CD14-positive monocyte (primary cell): ENCODE measurements at regions not wholly inside any gene's neighbourhood (a gene's known extent, or its start where the extent isn't known, plus 50 kb on each side); places are given as distances from the start of the nearest gene placed in this dataset.
A peak's percentile ranks its signal among the peaks of the same experiment; 100 is the strongest.

Experiments used
- DNase-seq, 3 donors: peaks; one replicate each; pipeline ENCODE4 v3.0.0-alpha.2; 2011 to 2022
- H2AFZ ChIP-seq: 2 replicates; pipeline ENCODE4 v1.6.0; 2012; ENCODE audit warnings: mild to moderate bottlenecking, low read depth, low read length, inconsistent platforms; ENCODE audit not compliant: insufficient read depth, poor library complexity, severe bottlenecking
- H3K27ac ChIP-seq, 2 donors: 1 replicate in 1 of 2; 2 replicates in 1 of 2; pipeline ENCODE4 v1.5.1; 2012 to 2013; ENCODE audit warnings: low read length in 2 of 2, control low read depth in 1 of 2, inconsistent platforms in 1 of 2, low read depth in 1 of 2, mild to moderate bottlenecking in 1 of 2
- H3K27me3 ChIP-seq, 2 donors: one replicate each; pipeline versions ENCODE4 v1.6.0 to v1.6.1; 2011 to 2013; ENCODE audit warnings: low read length in 2 of 2; ENCODE audit not compliant: control insufficient read depth in 2 of 2, insufficient read depth in 2 of 2
- H3K36me3 ChIP-seq, 2 donors: replicated peaks in 1 of 2; 1 replicate in 1 of 2; 2 replicates in 1 of 2; pipeline versions ENCODE4 v1.5.1 to v1.6.1; 2012 to 2013; ENCODE audit warnings: low read length in 2 of 2, control low read depth in 1 of 2, inconsistent platforms in 1 of 2, mild to moderate bottlenecking in 1 of 2; ENCODE audit not compliant: insufficient read depth in 2 of 2, control insufficient read depth in 1 of 2
- H3K4me1 ChIP-seq, 2 donors: 1 replicate in 1 of 2; 2 replicates in 1 of 2; pipeline versions ENCODE4 v1.5.1 to v1.6.1; 2012 to 2013; ENCODE audit warnings: low read length in 2 of 2, control low read depth in 1 of 2, inconsistent platforms in 1 of 2, mild to moderate bottlenecking in 1 of 2, moderate library complexity in 1 of 2; ENCODE audit not compliant: insufficient read depth in 2 of 2, control insufficient read depth in 1 of 2
- H3K4me2 ChIP-seq: replicated peaks from 2 replicates; pipeline ENCODE3; 2012; ENCODE audit warnings: low read length, moderate library complexity, mild to moderate bottlenecking; ENCODE audit not compliant: poor library complexity, severe bottlenecking; ENCODE audit errors: extremely low read depth
- H3K4me3 ChIP-seq, 3 experiments: fragments of 200-600 bp in 1 of 3; sonication (generic) in 1 of 3; replicated peaks in 1 of 3; 1 replicate in 2 of 3; 2 replicates in 1 of 3; pipeline ENCODE4 v1.5.1; 2011 to 2013; ENCODE audit warnings: low read length in 3 of 3, mild to moderate bottlenecking in 3 of 3, control low read depth in 2 of 3, low read depth in 2 of 3, inconsistent platforms in 1 of 3, moderate library complexity in 1 of 3
- H3K79me2 ChIP-seq: 2 replicates; pipeline ENCODE4 v1.6.0; 2012; ENCODE audit warnings: mild to moderate bottlenecking, control low read depth, inconsistent platforms, low read length, moderate library complexity; ENCODE audit not compliant: insufficient read depth
- H3K9ac ChIP-seq: 2 replicates; pipeline ENCODE4 v1.6.0; 2017; ENCODE audit warnings: low read length, mild to moderate bottlenecking; ENCODE audit not compliant: insufficient read depth, poor library complexity, severe bottlenecking
- H3K9me3 ChIP-seq, 2 donors: replicated peaks in 1 of 2; 1 replicate in 1 of 2; 2 replicates in 1 of 2; pipeline versions ENCODE4 v1.5.1 to v1.6.1; 2012 to 2013; ENCODE audit warnings: low read length in 2 of 2, control low read depth in 1 of 2; ENCODE audit not compliant: control insufficient read depth in 1 of 2, insufficient read depth in 1 of 2
- H4K20me1 ChIP-seq: 2 replicates; pipeline ENCODE4 v1.6.0; 2012; ENCODE audit warnings: mild to moderate bottlenecking, low read length, control low read depth, moderate library complexity; ENCODE audit not compliant: insufficient read depth
- H3K27ac Mint-ChIP-seq, 7 donors: one replicate each; pipeline ENCODE4 v1.8.0; 2020; ENCODE audit warnings: mild to moderate bottlenecking in 7 of 7, mixed read lengths in 7 of 7, moderate library complexity in 6 of 7, inconsistent platforms in 2 of 7
- H3K27me3 Mint-ChIP-seq, 3 donors: one replicate each; pipeline ENCODE4 v1.8.0; 2021 to 2022; ENCODE audit warnings: low read depth in 3 of 3, mild to moderate bottlenecking in 3 of 3, mixed read lengths in 3 of 3, moderate library complexity in 3 of 3, inconsistent platforms in 1 of 3
- H3K36me3 Mint-ChIP-seq, 2 donors: one replicate each; pipeline ENCODE4 v1.8.0; 2020; ENCODE audit warnings: mixed read lengths in 2 of 2, inconsistent platforms in 1 of 2, mild to moderate bottlenecking in 1 of 2
- H3K4me1 Mint-ChIP-seq: one replicate; pipeline ENCODE4 v1.8.0; 2020; ENCODE audit warnings: mild to moderate bottlenecking, mixed read lengths
- H3K4me3 Mint-ChIP-seq, 2 donors: one replicate each; pipeline ENCODE4 v1.8.0; 2020; ENCODE audit warnings: mild to moderate bottlenecking in 2 of 2, mixed read lengths in 2 of 2, moderate library complexity in 1 of 2
- H3K9me3 Mint-ChIP-seq, 7 donors: one replicate each; pipeline ENCODE4 v1.8.0; 2020 to 2022; ENCODE audit warnings: mixed read lengths in 7 of 7, mild to moderate bottlenecking in 6 of 7, moderate library complexity in 6 of 7, inconsistent platforms in 2 of 7
- WGBS: methylation state at CpG from one replicate; pipeline ENCODE4 v1.1.5; 2013; ENCODE audit warnings: missing lambda C conversion rate; ENCODE audit not compliant: insufficient coverage; 5-methylcytosine and 5-hydroxymethylcytosine counted together
- intact Hi-C, 2 donors: fragments of 100-400 bp; cut with micrococcal nuclease; formaldehyde crosslinking; loops; one replicate each; pipeline versions ENCODE4 v1.15.0 to v1.15.1; 2023
- TF ChIP-seq, protein P1 (sequence below): fragments of 200-600 bp; IDR thresholded peaks from one replicate; pipeline ENCODE4 v1.8.0; 2022; ENCODE audit warnings: antibody characterized with exemption, mild to moderate bottlenecking

DNA sequence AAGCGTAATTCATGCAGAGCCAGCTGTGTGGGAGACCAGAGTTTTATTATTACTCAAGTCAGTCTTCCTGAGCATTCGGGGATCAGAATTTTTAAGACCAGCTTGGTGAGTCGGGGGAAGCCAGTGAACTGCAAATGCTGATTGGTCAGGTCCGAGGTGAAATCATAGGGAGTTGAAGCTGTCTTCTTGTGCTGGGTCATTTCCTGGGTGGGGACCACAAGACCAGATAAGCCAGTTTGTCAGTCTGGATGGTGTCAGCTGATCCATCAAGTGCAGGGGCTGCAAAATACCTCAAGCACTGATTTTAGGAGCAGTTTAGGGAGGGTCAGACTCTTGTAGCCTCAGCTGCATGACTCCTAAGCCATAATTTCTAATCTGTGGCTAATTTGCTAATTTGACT is 228.1 kb upstream of the ATP10A start:
- intact Hi-C loops: no loop called here
- no peaks in the 10 kb centered on the region for H3K36me3 Mint-ChIP-seq

DNA sequence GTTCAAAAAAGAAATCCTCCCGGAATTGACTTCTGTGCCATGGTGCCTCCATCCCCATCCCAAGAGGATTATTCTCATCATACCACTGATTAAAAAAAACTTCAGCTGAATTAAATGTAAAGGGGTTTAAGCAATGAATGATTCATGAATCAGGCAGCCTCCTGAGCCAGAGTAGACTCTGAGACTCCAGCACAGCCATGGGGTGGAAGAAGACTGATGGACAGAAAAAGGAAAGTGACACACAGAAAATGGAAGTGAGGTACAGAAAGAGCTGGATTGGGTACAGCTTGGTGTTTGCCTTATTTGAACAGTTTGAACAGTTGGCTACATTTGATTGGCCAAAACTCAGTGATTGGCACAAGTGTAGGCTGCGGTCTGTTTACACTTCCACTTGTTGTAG is 224.8 kb upstream of the ATP10A start:
- peak overlapping the region in 1 of 7 donors; percentile 47 for H3K27ac Mint-ChIP-seq
- H3K4me2 ChIP-seq: no peak overlapping the region
- H3K9ac ChIP-seq: no peak overlapping the region
- H3K4me1 ChIP-seq: peaks cover 0 to under 1% of the 10 kb centered on the region in 2 donors
- H3K27ac ChIP-seq: no peak overlapping the region
- no peaks in the 10 kb centered on the region for H3K9me3 ChIP-seq
- H3K36me3 ChIP-seq: no peaks in the 10 kb centered on the region
- DNase-seq: no peak
- H4K20me1 ChIP-seq: no peaks in the 10 kb centered on the region
- intact Hi-C loops: no loop called here
- no peak overlapping the region for H3K4me3 Mint-ChIP-seq
- no peak overlapping the region for H3K4me3 ChIP-seq
- peaks cover 0 to 4% (median 0%) of the 10 kb centered on the region in 3 donors for H3K27me3 Mint-ChIP-seq
- TF ChIP-seq, protein P1, sequence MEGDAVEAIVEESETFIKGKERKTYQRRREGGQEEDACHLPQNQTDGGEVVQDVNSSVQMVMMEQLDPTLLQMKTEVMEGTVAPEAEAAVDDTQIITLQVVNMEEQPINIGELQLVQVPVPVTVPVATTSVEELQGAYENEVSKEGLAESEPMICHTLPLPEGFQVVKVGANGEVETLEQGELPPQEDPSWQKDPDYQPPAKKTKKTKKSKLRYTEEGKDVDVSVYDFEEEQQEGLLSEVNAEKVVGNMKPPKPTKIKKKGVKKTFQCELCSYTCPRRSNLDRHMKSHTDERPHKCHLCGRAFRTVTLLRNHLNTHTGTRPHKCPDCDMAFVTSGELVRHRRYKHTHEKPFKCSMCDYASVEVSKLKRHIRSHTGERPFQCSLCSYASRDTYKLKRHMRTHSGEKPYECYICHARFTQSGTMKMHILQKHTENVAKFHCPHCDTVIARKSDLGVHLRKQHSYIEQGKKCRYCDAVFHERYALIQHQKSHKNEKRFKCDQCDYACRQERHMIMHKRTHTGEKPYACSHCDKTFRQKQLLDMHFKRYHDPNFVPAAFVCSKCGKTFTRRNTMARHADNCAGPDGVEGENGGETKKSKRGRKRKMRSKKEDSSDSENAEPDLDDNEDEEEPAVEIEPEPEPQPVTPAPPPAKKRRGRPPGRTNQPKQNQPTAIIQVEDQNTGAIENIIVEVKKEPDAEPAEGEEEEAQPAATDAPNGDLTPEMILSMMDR: no peak
- WGBS: 100% methylated on average over 1 of the region's 2 CpGs
- no peaks in the 10 kb centered on the region for H3K79me2 ChIP-seq
- no peak overlapping the region for H2AFZ ChIP-seq
- H3K4me1 Mint-ChIP-seq: peaks cover 3% of the 10 kb centered on the region
- H3K9me3 Mint-ChIP-seq: peaks cover 0 to 4% (median 0%) of the 10 kb centered on the region in 7 donors
- H3K36me3 Mint-ChIP-seq: no peaks in the 10 kb centered on the region
- no peaks in the 10 kb centered on the region for H3K27me3 ChIP-seq

More for the DNA sequence above, 228.1 kb upstream of the ATP10A start:
- H4K20me1 ChIP-seq: no peaks in the 10 kb centered on the region
- peaks cover 0 to 3% of the 10 kb centered on the region in 2 donors for H3K9me3 ChIP-seq
- no peaks in the 10 kb centered on the region for H3K27me3 ChIP-seq
- no peaks in the 10 kb centered on the region for H3K4me1 Mint-ChIP-seq
- no peak overlapping the region for H3K9ac ChIP-seq
- no peaks in the 10 kb centered on the region for H3K79me2 ChIP-seq
- TF ChIP-seq, protein P1: no peak
- H3K4me3 Mint-ChIP-seq: no peak overlapping the region
- no peak overlapping the region for H3K4me2 ChIP-seq
- H3K27ac ChIP-seq: no peak overlapping the region
- H3K36me3 ChIP-seq: no peaks in the 10 kb centered on the region
- H3K9me3 Mint-ChIP-seq: peaks cover 0 to 11% (median 2%) of the 10 kb centered on the region in 7 donors
- H3K27ac Mint-ChIP-seq: no peak overlapping the region
- H3K4me1 ChIP-seq: no peaks in the 10 kb centered on the region
- H3K4me3 ChIP-seq: no peak overlapping the region
- no peak for DNase-seq
- no peak overlapping the region for H2AFZ ChIP-seq
- peaks cover 0 to 8% (median 7%) of the 10 kb centered on the region in 3 donors for H3K27me3 Mint-ChIP-seq
- WGBS: 90% methylated on average over 4 of the region's 4 CpGs
